IMR-90 (cell line): ENCODE measurements at regions not wholly inside any gene's neighbourhood (a gene's known extent, or its start where the extent isn't known, plus 50 kb on each side); places are given as distances from the start of the nearest gene placed in this dataset.

Experiments used
- ATAC-seq: fragments of 200-7000 bp; cut with Tn5 transposase; 2 replicates; pipeline ENCODE4 v1.9.1; 2020; ENCODE audit warnings: low read depth, mild to moderate bottlenecking, moderate library complexity
- BruUV-seq: library from RNA; stranded (reverse); fragments of 400-500 nt; replicated peaks from 2 replicates; lab custom pipeline; 2021; lab: Mats Ljungman, UMichigan
- CTCF ChIA-PET: fragments of 300-600 bp; formaldehyde crosslinking; extraction: SDS; loops from one replicate; lab custom pipeline; 2021; ENCODE audit warnings: antibody characterized with exemption; lab: Yijun Ruan, JAX
- POLR2A ChIA-PET: fragments of 300-600 bp; sonication (Branson Sonifier 250); formaldehyde crosslinking; loops from one replicate; lab custom pipeline; 2022; ENCODE audit warnings: antibody characterized with exemption; ENCODE audit not compliant: unreplicated experiment; lab: Charles Lee
- DNase-seq: peaks from one replicate; pipeline ENCODE4 v3.0.0; 2013
- H2AFZ ChIP-seq: replicated peaks from 2 replicates; pipeline ENCODE3; 2013; ENCODE audit warnings: low read length, mild to moderate bottlenecking; ENCODE audit not compliant: poor library complexity
- H2AK5ac ChIP-seq: 2 replicates; pipeline ENCODE4 v1.6.1; 2013; ENCODE audit warnings: low read depth, low read length, inconsistent platforms
- H2AK9ac ChIP-seq: replicated peaks from 2 replicates; pipeline ENCODE3; 2013; ENCODE audit warnings: mild to moderate bottlenecking, low read depth, low read length, moderate library complexity; ENCODE audit not compliant: poor library complexity
- H2BK120ac ChIP-seq: 2 replicates; pipeline ENCODE4 v1.6.1; 2013; ENCODE audit warnings: low read depth, low read length, inconsistent platforms
- H2BK15ac ChIP-seq: 3 replicates; pipeline ENCODE4 v1.6.1; 2013; ENCODE audit warnings: low read depth, low read length, inconsistent platforms
- H2BK20ac ChIP-seq: 2 replicates; pipeline ENCODE4 v1.6.1; 2013; ENCODE audit warnings: low read depth, mild to moderate bottlenecking, inconsistent platforms, low read length, moderate library complexity
- H2BK5ac ChIP-seq: 2 replicates; pipeline ENCODE4 v1.6.1; 2013; ENCODE audit warnings: mild to moderate bottlenecking, low read depth, low read length, inconsistent platforms; ENCODE audit not compliant: poor library complexity, severe bottlenecking
- H3K14ac ChIP-seq: replicated peaks from 2 replicates; pipeline ENCODE4 v1.6.1; 2013; ENCODE audit warnings: low read depth, low read length, inconsistent platforms
- H3K18ac ChIP-seq: 2 replicates; pipeline ENCODE4 v1.6.1; 2013; ENCODE audit warnings: low read depth, low read length, control low read depth
- H3K23ac ChIP-seq: 2 replicates; pipeline ENCODE4 v1.6.1; 2013; ENCODE audit warnings: low read depth, low read length, inconsistent platforms
- H3K27ac ChIP-seq: 2 replicates; pipeline ENCODE4 v1.5.1; 2013; ENCODE audit warnings: mild to moderate bottlenecking, control low read depth, low read length; ENCODE audit not compliant: insufficient read depth
- H3K27me3 ChIP-seq: 2 replicates; pipeline ENCODE4 v1.6.1; 2013; ENCODE audit warnings: low read length; ENCODE audit not compliant: control insufficient read depth, insufficient read depth
- H3K36me3 ChIP-seq: 2 replicates; pipeline ENCODE4 v1.6.1; 2013; ENCODE audit warnings: low read length, mixed read lengths; ENCODE audit not compliant: control insufficient read depth, insufficient read depth
- H3K4ac ChIP-seq: 2 replicates; pipeline ENCODE4 v1.6.1; 2013; ENCODE audit warnings: low read depth, low read length, inconsistent platforms
- H3K4me1 ChIP-seq: 2 replicates; pipeline ENCODE4 v1.6.1; 2013; ENCODE audit warnings: low read length, mixed read lengths; ENCODE audit not compliant: control insufficient read depth, insufficient read depth
- H3K4me2 ChIP-seq: 2 replicates; pipeline ENCODE4 v1.6.1; 2013; ENCODE audit warnings: low read depth, mild to moderate bottlenecking, control low read depth, low read length, moderate library complexity
- H3K4me3 ChIP-seq: 2 replicates; pipeline ENCODE4 v1.5.1; 2013; ENCODE audit warnings: low read depth, mild to moderate bottlenecking, control low read depth, low read length, moderate library complexity; ENCODE audit not compliant: insufficient read depth
- H3K56ac ChIP-seq: 2 replicates; pipeline ENCODE4 v1.6.1; 2013; ENCODE audit warnings: low read length, inconsistent platforms; ENCODE audit not compliant: insufficient read depth; ENCODE audit errors: extremely low read depth
- H3K79me1 ChIP-seq, 2 experiments: 2 replicates each; pipeline ENCODE4 v1.6.1; 2013; ENCODE audit warnings: low read length in 2 of 2, inconsistent platforms in 1 of 2, low read depth in 1 of 2
- H3K9ac ChIP-seq: 2 replicates; pipeline ENCODE4 v1.6.1; 2013; ENCODE audit warnings: low read depth, low read length, control low read depth
- H3K9me1 ChIP-seq: 2 replicates; pipeline ENCODE4 v1.6.1; 2013; ENCODE audit warnings: low read length, inconsistent platforms; ENCODE audit not compliant: insufficient read depth
- H3K9me3 ChIP-seq: 2 replicates; pipeline ENCODE4 v1.6.1; 2013; ENCODE audit warnings: low read length; ENCODE audit not compliant: control insufficient read depth, insufficient read depth
- H4K20me1 ChIP-seq: 2 replicates; pipeline ENCODE4 v1.6.1; 2013; ENCODE audit warnings: low read length, inconsistent platforms; ENCODE audit not compliant: insufficient read depth
- H4K5ac ChIP-seq: 2 replicates; pipeline ENCODE4 v1.6.1; 2013; ENCODE audit warnings: mild to moderate bottlenecking, low read depth, low read length, control low read depth
- H4K8ac ChIP-seq, 2 experiments: 2 replicates each; pipeline ENCODE4 v1.6.1; 2013; ENCODE audit warnings: low read depth in 2 of 2, low read length in 2 of 2, control low read depth in 1 of 2, inconsistent platforms in 1 of 2
- H4K91ac ChIP-seq: 2 replicates; pipeline ENCODE4 v1.6.1; 2013; ENCODE audit warnings: low read depth, low read length, inconsistent platforms; ENCODE audit not compliant: insufficient read depth
- CEBPB ChIP-seq: IDR thresholded peaks from 2 replicates; pipeline ENCODE4 v1.6.1; 2012; ENCODE audit warnings: low read depth, low read length, improper control_type of control experiment
- CTCF ChIP-seq: conservative IDR thresholded peaks from 2 replicates; pipeline ENCODE4 v1.5.1; 2012; ENCODE audit warnings: mild to moderate bottlenecking, low read depth, low read length, improper control_type of control experiment
- RAD21 ChIP-seq: IDR thresholded peaks from 2 replicates; pipeline ENCODE4 v1.6.1; 2012; ENCODE audit warnings: low read length, improper control_type of control experiment
- SMC3 ChIP-seq: fragments of 150-350 bp; IDR thresholded peaks from 2 replicates; pipeline ENCODE4 v1.6.1; 2016; ENCODE audit warnings: low read depth, mild to moderate bottlenecking, antibody characterized with exemption, low read length, moderate library complexity
- USF2 ChIP-seq: fragments of 150-350 bp; IDR thresholded peaks from 2 replicates; pipeline ENCODE4 v1.6.1; 2017; ENCODE audit warnings: mild to moderate bottlenecking, antibody characterized with exemption, low read length, low read depth
- WGBS, 2 experiments: methylation state at CpG; one replicate each; pipeline versions ENCODE4 v1.1.5 to v1.1.7; 2013; ENCODE audit warnings: missing lambda C conversion rate in 2 of 2; ENCODE audit not compliant: insufficient read length in 1 of 2; ENCODE audit errors: extremely low coverage in 2 of 2; 5-methylcytosine and 5-hydroxymethylcytosine counted together
- dilution Hi-C: fragments of 300-500 bp; cut with HindIII; formaldehyde crosslinking; loops from one replicate; pipeline ENCODE4 v1.14.3; 2018; ENCODE audit warnings: low sequenced_read_pairs; ENCODE audit not compliant: unreplicated experiment
- in situ Hi-C: fragments of 300-500 bp; cut with MboI; formaldehyde crosslinking; loops from 3 replicates; pipeline ENCODE4 v1.14.3; 2019; ENCODE audit warnings: low sequenced_read_pairs, inconsistent platforms, mixed read lengths
- intact Hi-C: fragments of 100-400 bp; cut with micrococcal nuclease; formaldehyde crosslinking; loops from 2 replicates; pipeline ENCODE4 v1.10.0; 2022

GRCh38 chr2:39593439-39594393, 72.0 kb upstream of the TMEM178A start:
- DNase-seq (peak; percentile 88), ATAC-seq (peak; percentile 98)
- in situ Hi-C loops (no loop called here), dilution Hi-C loops (no loop called here), intact Hi-C loops (loop anchor here (1.0 to 5.0 kb wide), 3 partner anchors 81 to 156 kb away; partner anchors contain the start of gene MAP4K3)
- POLR2A ChIA-PET: no interaction called here
- Histone ChIP-seq H3K9me1 (no peaks in the 10 kb centered on the region), H2AK9ac (no peak overlapping the region), H3K27me3 (no peaks in the 10 kb centered on the region), H3K23ac (no peak overlapping the region), H3K27ac (no peak overlapping the region), H3K56ac (no peak overlapping the region), H3K79me1 (no peaks in the 10 kb centered on the region), H3K4ac (peak overlapping the region; percentile 43), H4K5ac (peak overlapping the region; percentile 26; the same call in 1 of the 2 replicates), H2BK15ac (peak overlapping the region; percentile 53; the same call in 1 of the 3 replicates), H2AFZ (peak overlapping the region; percentile 58), H3K9ac (peak overlapping the region; percentile 15; the same call in 1 of the 2 replicates), H2BK120ac (peak overlapping the region; percentile 67), H3K4me3 (no peak overlapping the region), H2BK20ac (peak overlapping the region; percentile 45), H4K91ac (peak overlapping the region; percentile 64), H2AK5ac (peak overlapping the region; percentile 33; the same call in 1 of the 2 replicates), H3K18ac (peak overlapping the region; percentile 17), H2BK5ac (no peak overlapping the region), H4K20me1 (no peaks in the 10 kb centered on the region), H3K14ac (peak overlapping the region; percentile 24; the same call in 1 of the 2 replicates), H4K8ac (peak overlapping the region in 1 of 2 experiments; percentile 69; a peak in 1 of 4 replicates), H3K9me3 (no peaks in the 10 kb centered on the region), H3K4me2 (no peak overlapping the region), H3K4me1 (peaks cover 5% of the 10 kb centered on the region; the same call in 1 of the 2 replicates), H3K36me3 (no peaks in the 10 kb centered on the region)
- CTCF ChIA-PET: interaction anchor here (0.6 to 2.1 kb wide), 17 partner anchors 11 to 293 kb away, joined by 3 to 20 read pairs (median 4); no protein-coding TSS in a partner anchor
- TF ChIP-seq USF2 (no peak), CEBPB (no peak), SMC3 (peak; percentile 89), CTCF (peak; percentile 79), RAD21 (peak; percentile 80)
- no CpG with 5 or more reads among the region's 9 CpGs for WGBS, 2 experiments
- BruUV-seq: no TSS peak
